ENCODE measurements at regions not wholly inside any gene's neighbourhood (a gene's known extent, or its start where the extent isn't known, plus 50 kb on each side); places are given as distances from the start of the nearest gene placed in this dataset.
A peak's percentile ranks its signal among the peaks of the same experiment; 100 is the strongest.
"Not testable (repeated sequence)": the region's sequence is repeated elsewhere in the genome, so short reads cannot be mapped to it uniquely, and the experiment has no call there.

GRCh38 chr14:19305776-19306175 is 128.4 kb downstream of the POTEG start:
- ATAC-seq; intact Hi-C loops (cut with DNase I); DNase-seq (ENCODE audit: low spot score): not testable (repeated sequence)

GRCh38 chr14:19306405-19306804 is 127.7 kb downstream of the POTEG start:
- ATAC-seq; intact Hi-C loops (cut with DNase I); DNase-seq (ENCODE audit: low spot score): not testable (repeated sequence)

- ATAC-seq; DNase-seq (ENCODE audit: low spot score); intact Hi-C loops (cut with DNase I): not testable (repeated sequence)
Observed at GRCh38 chr14:19311023-19311422, 123.1 kb downstream of the POTEG start.

- ATAC-seq; intact Hi-C loops (cut with DNase I); DNase-seq (ENCODE audit: low spot score): not testable (repeated sequence)
Observed at GRCh38 chr14:19330678-19331077, 103.5 kb downstream of the POTEG start.

GRCh38 chr14:19337232-19338059 is 96.7 kb downstream of the POTEG start:
- intact Hi-C loops (cut with DNase I); DNase-seq (ENCODE audit: low spot score): not testable (repeated sequence)
- ATAC-seq = peak; percentile 74

- ATAC-seq; intact Hi-C loops (cut with DNase I): not testable (repeated sequence)
Observed at GRCh38 chr14:19338060-19338372, 96.1 kb downstream of the POTEG start.

GRCh38 chr14:19340976-19341375 is 93.2 kb downstream of the POTEG start:
- DNase-seq (ENCODE audit: low spot score); intact Hi-C loops (cut with DNase I); ATAC-seq: not testable (repeated sequence)

More at GRCh38 chr14:19338060-19338372, 96.1 kb downstream of the POTEG start:
- DNase-seq (ENCODE audit: low spot score) = not testable (repeated sequence)

GRCh38 chr14:19341627-19342026 is 92.5 kb downstream of the POTEG start:
- ATAC-seq; intact Hi-C loops (cut with DNase I); DNase-seq (ENCODE audit: low spot score): not testable (repeated sequence)

- ATAC-seq; intact Hi-C loops (cut with DNase I); DNase-seq (ENCODE audit: low spot score): not testable (repeated sequence)
Observed at GRCh38 chr14:19344261-19344660, 89.9 kb downstream of the POTEG start.

GRCh38 chr14:19344689-19345088 is 89.5 kb downstream of the POTEG start:
- DNase-seq (ENCODE audit: low spot score); ATAC-seq; intact Hi-C loops (cut with DNase I): not testable (repeated sequence)

- DNase-seq (ENCODE audit: low spot score); ATAC-seq; intact Hi-C loops (cut with DNase I): not testable (repeated sequence)
Observed at GRCh38 chr14:19345298-19345911, 88.7 kb downstream of the POTEG start.

GRCh38 chr14:19346074-19346480 is 88.1 kb downstream of the POTEG start:
- peak; percentile 18 for DNase-seq (ENCODE audit: low spot score)
- intact Hi-C loops (cut with DNase I); ATAC-seq: not testable (repeated sequence)

GRCh38 chr14:19346636-19347035 is 87.5 kb downstream of the POTEG start:
- intact Hi-C loops (cut with DNase I); DNase-seq (ENCODE audit: low spot score); ATAC-seq: not testable (repeated sequence)

- ATAC-seq; intact Hi-C loops (cut with DNase I); DNase-seq (ENCODE audit: low spot score): not testable (repeated sequence)
Observed at GRCh38 chr14:19347112-19347511, 87.0 kb downstream of the POTEG start.
